NOMO-1 treated with dmso at 0.1 percent for 144 hours (cell line): ENCODE measurements at regions not wholly inside any gene's neighbourhood (a gene's known extent, or its start where the extent isn't known, plus 50 kb on each side); places are given as distances from the start of the nearest gene placed in this dataset.

ENCODE experiments used
- DNase-seq: peaks from one replicate; lab custom pipeline; 2025; ENCODE audit not compliant: unreplicated experiment; lab: John Stamatoyannopoulos, UW

DNA sequence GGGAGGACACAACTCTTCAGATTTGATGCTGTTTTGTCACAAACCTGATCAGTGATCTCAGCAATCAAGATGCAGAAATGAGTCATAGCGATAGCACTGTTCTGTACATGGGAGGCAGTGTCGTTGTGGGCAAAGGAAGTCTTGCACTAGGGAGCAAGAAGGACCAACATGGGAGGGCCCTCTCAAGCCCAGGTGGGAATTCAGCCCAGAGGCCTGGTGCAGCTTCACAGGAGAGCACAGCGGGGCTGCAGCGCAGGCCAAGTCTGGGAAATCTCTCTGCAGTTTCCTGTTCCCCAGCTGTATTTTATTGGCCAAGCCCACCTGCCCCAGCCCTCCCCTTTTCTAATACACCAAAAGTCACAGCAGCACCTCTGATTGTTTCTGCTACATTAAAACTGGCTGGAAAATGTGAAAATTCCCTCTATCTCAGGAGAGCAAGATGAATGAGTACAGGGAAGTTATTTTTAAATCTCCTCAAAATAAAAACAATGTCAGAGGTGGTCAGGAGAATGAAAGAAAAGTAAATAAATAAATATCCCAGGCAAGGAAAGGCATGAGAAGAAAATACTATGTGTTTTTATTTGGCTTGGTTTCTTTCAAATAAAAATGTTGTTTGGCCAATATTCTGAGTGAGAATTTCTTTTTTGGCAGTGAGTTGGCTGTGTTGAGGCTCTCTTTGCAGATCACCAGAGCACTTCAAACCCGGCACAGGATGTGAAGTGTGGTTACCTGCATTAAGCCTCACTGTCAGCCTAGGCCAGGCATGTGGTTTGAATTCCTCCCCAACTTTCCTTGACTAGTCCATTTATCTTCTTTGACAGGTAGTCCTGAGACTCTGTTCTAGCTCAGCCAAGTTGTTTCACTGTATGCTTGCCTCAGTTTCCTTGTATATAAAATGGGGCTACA lies 422.1 kb downstream of the PLPP3 start:
- DNase-seq, result no peak

DNA sequence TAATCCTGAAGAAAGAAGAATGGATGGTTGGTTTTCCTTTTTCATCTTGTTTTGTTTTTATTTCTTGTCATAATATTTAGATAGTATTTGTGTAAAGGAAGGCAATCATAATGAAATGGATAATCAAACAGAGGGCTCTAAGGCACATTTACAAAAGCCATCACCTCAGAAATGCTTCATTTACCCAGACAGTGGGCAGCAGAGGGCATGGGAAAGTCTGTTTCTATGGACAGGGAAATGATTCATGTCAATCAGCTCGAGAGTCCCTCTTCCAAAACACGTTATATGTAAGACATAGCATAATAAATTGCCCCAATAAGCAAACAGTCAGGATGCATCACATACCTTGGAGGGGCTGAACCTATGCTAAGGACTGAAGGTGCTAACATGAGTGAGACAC lies 426.1 kb downstream of the PLPP3 start:
- no peak for DNase-seq

DNA sequence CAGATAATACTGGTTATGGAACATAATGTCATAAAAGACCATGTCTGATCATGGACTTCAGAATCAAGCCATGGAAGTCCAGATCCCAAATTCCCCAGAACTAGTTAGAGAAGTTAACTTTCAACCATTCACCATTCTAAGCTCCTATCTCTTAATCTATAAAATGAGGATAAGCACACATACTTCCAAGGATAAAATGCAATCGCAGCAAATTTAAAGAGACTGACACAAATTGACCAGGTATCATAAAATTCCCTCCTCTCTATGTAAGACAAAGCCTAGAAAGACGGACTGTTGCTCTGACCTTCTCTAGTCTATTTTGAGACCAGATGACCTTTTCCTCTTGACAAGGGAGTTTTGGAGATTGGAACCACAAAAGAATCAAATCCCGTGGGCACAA lies 426.7 kb downstream of the PLPP3 start:
- no peak for DNase-seq

DNA sequence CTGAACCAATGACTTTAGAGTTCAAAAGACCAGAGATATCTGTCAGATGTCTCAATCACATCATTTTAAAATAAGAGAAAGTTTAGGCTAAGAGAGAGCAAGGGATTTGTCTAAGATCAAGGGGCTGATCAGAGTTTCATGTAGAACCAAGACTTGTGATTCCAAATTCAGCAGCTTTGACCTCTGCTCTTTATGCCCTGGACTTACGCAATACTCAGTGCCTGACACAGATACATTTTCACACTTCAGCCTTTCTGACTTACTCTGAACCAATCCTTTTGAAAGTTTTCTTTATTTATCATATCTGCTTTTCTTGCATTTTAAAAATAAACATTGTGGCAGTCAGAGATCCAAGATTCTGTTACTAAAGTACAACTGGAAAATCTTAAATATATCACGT lies 428.0 kb downstream of the PLPP3 start:
- DNase-seq, result no peak

DNA sequence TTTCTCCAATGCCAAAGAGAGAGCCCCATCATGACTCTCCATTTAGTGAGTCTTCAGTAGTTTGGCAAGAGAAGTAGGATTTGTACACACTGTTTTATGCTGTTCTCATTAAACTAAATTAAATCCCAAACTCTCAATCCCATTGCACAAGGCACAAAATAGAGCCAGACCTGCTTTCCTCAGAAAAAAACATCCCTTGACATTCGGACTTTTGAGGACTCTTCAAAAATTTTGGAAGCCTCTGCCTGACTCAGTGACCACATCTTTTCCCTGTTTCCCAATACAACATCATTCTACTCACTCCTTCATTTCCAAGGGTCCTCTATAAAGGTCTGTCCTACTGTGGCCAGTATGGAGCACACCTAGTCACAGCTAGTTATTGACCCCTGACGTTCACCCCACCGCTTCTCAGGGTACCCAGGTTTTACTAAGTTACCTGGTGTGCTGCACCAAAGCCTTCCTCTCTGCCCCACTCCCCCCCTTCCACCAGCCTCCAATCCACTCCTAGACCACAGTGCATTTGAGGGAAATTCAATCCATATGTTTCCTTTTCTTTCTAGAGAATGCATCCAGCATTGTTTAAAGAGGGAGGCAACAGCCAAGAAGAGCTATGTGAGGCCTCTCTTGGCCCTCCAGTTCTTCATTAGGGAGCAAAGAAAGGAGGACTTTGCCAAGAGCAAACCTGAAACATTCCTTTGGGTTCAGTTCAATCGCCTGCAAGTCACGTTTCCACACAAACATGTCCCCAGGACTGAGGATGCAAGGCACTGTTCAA lies 428.7 kb downstream of the PLPP3 start:
- DNase-seq, result no peak

DNA sequence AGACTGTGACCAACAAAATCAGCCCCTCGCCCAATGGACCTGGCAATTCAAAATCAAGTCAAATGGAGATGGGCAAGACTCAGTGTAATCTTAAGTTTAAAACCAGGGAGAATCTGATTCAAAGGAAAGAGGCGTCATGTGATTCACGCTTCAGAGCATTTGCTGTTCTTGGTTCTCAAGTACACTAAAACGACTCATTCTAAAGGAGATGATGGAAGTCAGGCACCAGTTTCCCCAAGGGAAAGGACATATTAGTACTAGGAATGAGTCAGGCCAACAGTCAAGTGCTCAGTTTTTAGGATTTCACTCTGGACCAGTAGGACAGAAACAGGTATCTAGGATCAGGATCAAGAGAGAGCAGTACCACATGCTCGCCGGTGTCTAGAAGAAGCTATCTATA lies 429.6 kb downstream of the PLPP3 start:
- DNase-seq, result no peak

DNA sequence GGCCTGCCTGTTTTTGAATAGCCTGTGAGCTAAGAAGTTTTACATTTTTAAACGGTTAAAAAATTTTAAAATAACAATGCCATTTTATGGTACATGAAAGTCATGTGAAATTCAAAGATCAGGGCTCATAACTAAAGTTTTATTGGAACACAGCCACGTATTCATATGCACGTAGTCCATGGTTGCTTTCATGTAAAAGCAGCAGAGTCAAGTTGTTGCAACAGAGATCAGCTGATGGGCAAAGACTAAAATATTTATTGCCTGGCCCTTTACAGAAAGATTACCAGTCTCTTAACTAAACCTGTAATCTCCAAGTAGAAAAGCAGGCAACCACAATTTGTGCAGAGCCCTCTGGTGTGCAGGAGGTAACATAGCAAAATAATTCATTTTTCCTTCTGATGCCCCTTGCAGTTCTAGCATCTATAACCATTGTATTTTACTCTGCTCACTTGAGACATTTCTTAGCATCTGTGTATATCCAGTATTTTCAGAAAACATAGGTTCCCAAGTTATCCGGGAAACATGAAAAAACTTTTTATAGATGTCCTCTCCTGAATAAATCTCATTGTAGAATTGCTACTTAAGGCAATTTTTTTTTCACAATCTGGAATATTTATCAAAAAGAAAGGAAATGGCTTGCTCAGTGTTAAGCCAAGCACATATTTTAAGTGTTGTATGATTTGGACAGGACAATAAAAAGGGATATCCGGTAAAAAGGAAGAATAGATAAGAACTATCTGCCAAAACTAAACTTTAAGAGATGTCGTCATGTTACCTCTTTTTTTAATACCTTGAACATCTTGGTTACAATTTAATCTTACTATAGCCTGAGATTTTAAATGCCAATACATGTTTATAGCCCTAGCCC lies 430.8 kb downstream of the PLPP3 start:
- DNase-seq, result no peak

DNA sequence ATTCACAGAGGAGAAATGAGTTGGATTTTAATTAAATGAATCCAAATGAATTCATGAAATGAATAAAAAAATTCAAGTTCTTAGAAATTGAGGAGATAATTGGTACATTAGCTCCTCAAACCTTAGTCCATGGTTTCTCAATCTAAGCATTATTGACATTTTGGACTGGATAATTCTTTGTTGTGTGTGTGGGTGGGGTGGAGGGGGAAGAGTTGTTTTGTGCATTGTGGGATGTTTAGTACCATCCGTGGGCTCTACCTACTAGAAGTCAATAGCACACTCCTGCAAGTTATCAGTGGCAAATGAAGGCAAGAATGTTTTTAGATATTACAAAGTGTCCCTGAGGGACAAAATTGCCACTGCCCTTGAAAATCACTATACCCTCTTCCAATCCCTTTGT lies 431.9 kb downstream of the PLPP3 start:
- DNase-seq, result no peak

DNA sequence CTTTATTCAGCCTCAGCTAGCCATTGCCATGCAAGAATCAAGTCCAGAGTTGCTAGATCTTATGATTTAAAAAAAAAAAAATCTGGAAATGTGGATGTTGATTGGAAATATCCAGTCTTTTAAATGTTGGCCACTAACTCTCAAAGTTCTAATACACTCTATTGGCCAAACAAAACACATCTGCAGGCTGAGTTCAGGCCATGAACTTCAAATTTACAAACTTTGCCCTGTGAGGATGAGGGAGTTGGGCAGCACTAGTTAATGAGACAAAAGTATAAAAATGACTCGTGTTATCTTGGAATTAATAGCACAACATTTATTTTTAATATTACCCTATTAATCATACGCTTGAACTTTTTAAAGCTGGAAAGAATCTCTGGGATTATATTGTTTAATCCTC lies 432.3 kb downstream of the PLPP3 start:
- no peak for DNase-seq

DNA sequence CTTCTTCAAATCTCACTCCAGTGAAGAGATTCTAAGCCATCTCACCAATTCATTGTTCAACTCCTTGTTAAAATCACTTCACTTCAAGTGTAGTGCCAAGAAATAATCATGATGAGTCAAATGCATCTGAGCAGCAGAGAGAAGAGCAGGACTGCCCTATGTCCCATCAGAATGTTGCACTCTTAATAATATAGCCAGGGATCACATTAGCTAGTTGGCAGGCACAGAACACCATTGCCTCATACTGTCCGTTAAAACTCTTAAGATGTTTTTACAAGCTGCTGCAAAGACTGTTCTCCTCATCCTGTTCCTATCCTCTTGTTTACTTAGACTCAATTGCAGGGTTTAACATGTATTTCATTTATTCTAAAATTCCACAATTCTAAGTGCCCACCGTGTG lies 432.9 kb downstream of the PLPP3 start:
- DNase-seq, result no peak

DNA sequence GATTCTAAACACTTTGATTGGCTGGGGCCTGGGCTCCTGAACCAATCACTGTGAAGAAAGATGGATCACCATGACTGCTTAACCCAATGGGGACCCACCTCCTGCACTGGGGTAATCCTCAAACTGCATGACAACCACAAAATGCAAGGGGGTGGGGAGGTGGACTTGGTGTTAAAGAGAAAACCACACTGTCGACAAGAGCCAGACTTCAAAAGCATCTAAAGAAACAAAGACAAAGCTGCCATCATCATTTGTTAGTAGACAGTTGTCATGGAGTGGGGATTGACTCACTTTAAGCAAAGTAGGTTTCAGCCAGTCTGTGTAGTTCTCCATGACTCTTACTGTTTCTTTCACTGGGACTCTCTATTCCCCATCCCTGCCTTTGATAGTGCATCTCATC lies 433.8 kb downstream of the PLPP3 start:
- DNase-seq, result no peak

DNA sequence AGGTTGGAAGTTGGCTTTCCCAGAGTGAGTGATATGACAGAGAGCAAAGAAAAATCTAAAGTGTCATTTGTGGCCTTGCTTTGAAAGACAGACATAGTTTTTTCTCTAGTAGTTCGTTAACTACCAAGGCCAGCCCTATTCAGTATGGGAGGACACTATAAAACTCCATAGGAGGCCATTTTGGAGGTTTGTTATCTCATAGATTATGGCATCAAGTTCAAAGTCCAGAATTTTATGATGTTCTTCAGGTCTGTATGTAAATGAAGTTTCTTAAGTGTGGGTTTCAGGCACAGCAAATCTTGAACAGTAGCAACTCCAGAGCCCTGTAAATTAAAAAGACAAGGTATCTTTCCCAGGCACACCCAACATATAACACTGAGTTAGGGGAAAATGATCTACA lies 437.1 kb downstream of the PLPP3 start:
- DNase-seq, result no peak

DNA sequence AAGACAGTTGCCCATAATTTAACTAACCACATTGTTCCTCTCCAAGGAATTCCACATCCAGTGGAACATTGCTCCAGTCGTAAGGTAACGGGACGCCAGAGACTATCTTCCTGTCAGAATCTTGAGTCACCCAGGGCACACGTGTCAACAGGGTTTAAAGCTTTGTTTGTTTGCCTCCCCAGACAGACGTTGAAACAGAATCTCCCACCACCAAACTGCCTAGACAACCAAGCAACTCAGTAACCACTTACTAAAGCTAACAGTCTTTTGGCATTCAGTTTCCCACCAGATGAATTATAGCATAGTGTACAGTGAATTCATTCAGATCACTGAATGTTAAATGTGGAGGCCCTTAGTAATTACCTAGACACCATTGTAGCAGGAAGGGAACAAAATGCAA lies 439.5 kb downstream of the PLPP3 start:
- DNase-seq, result no peak

DNA sequence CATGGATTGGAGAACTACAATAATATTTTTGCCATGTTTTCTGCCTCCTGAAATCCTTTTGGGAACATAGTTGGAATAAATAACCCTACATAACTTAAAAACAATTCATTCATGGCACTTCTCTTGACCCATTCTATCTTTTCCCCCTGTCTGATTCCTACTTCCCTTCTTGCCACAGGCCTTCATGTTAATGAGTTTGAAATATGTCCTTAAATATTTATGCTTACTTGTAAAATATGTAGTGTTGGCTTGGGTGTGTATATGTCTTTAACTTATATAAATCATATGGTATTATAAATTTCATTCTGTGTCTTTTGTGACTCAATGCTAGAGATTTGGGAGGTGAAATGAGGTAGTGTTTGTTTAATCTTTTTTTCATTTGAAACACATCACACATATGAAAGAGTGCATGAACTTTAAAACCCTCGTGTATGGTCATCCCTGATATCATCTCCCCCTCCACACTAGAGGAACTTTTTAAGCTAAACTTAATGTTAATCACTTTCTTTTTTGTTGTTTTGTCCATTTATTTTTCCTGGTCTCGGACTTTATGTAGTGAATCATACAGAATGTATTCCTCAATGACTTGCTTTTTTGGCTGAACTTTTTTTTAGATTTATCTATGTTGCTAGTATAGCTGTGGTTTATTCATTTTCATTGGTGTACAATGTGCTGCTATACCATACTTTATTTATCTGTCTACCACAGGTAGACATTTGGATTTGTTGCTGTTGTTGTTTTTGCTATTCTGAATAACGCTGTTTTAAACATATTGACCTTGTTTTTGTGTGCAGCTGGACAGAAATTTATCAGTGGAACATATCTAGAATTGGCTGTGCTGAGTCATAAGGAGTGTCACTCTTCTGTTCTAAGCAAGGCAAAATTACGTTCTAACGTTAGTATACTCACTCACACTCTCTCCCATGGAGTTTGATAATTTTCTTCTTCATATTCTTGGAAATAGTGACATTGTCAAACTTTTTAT lies 441.6 kb downstream of the PLPP3 start:
- DNase-seq, result no peak

DNA sequence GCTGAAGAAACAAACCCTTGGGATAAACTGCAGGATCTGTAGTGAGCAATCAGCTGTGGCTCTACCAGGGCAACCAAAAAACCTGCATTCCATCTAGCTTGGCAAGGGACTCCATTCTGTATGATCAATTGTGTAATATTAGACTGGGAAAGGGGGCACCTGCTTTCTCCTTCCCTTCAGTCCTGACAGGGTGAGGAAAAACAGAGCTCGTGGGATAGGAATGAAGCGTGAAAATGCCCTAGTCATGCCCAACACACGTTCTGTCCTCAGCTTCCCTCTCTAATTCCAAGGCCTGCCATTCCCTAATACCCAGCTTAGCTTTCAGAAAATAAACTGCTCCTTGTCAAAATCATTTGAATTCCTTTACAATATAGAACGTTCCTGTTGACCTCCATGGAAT lies 442.3 kb downstream of the PLPP3 start:
- DNase-seq, result no peak

DNA sequence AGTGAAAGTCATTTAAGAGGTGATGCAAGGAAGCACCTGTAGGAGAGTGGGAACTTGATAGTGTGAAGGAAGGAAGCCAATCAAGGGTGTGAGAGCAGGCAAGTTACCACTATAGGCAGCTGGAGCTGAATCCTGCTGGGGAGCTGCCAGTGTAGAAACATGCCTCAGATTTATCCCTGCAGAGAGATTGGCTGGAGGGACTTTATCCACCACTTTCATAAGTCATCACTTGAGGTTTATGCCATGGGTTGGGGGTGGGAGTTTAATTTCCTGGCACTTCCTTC lies 443.6 kb downstream of the PLPP3 start:
- DNase-seq, result no peak

DNA sequence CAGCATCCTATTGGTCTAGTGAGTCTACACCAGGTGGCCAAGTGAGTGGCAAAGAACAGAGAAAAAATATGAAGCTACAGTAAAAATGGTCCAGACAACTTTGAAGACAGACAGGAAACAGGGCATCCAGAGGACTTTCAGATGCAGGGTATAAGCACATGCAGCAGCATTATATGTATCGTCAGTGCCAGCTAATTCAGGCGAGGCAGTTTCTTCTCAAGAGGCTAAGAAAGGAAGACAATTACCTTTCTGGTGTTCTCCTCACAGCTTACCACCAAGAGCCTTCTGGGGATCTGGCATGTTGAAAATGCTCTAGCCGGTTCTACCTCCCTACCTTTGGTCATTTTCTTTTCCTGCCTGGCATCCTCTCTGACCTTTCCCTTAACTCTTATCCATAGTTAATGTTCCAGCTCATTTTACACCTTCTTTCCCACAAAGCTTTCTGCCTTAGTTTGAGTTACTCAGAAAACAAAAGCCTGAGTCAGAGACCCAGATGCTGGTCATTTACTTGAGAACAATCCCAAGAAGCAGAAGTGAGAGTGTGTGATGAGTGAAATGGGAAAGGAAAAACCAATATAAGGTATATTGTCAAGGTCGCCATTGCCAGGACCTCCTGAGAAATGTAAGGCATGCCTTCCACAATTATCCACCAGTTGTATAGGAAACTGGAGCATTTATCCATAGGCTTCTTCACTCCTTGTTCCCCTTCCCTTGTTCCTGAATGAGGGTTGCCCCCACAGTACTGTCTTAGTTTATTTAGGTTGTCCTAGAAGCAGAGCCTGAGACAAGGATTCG lies 444.1 kb downstream of the PLPP3 start:
- no peak for DNase-seq

DNA sequence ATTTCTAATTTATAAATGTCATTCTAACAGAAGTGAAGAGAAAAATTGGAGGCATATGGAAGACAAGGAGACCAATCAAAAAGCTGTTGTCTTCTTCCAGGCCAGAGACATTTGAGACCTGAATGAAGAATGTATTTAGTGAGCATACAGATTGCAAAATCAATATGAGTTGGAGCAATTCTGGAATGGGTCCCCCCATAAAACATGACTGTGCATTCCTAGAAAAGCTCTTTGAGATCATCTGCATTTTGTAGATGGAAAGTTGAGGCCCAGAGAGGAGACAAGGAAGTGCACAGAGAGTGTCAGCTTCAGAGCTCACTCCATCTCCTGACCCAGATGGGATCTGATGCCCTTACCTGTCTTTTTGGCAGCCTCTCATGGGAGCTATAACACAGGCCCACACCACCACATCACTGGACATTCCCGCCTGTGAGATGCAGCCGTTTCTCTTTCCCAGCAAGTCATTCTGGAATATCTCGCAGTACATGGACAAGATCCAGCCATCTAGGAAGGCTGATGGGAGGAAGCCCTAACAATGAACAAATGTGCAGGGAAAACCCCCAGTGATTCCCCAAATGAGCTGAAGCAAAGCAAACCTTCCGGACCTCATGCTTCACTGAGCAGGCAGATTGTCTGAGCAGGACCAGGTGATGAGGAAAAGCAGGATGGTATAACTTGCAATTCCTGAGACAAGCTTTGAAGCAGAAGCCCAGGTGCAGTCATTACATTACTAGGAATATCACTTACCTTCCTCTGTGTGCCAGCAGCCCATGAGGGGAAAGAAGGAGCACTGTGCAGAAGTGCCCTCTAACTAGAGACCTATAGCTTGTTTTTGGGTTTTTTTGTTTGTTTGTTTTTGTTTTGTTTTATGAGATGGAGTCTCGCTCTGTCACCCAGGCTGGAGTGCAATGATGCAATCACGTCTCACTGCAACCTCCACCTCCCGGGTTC lies 445.6 kb downstream of the PLPP3 start:
- no peak for DNase-seq

DNA sequence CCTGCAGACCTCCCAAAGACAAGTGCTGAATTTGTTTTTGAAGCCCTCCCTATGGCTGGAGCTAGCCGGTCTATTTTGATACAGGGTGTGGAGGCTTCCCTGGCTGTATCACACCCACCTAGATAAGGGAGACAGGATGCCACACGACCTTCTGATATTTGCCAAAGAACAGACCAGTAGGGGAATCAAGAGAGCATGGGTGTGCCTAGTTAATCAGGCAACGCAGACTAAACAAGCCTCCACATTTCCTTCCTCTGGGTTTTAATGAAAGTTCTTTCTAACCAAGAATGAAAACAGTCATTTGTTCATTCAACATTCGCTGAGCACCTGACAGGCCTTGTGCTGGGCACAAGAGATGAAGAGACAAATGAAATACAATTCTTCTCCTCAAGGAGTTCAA lies 446.8 kb downstream of the PLPP3 start:
- no peak for DNase-seq
